Upper lobe of left lung (tissue), 4 donors: ENCODE measurements at regions not wholly inside any gene's neighbourhood (a gene's known extent, or its start where the extent isn't known, plus 50 kb on each side); places are given as distances from the start of the nearest gene placed in this dataset.

Experiments used
- CTCF ChIP-seq, 6 experiments: fragments of 450-650 bp in 4 of 6; fragments of 200-600 bp in 2 of 6; sonication (generic) in 2 of 6; IDR thresholded peaks; one replicate each; pipeline ENCODE4 v1.5.1; 2016 to 2019; ENCODE audit warnings: antibody characterized with exemption in 6 of 6
- EP300 ChIP-seq, 4 donors: sonication (generic); formaldehyde crosslinking; IDR thresholded peaks; one replicate each; pipeline ENCODE4 v1.5.1; 2017; ENCODE audit warnings: antibody characterized with exemption in 4 of 4, control low read depth in 2 of 4
- POLR2A ChIP-seq, 4 donors: fragments of 450-650 bp; IDR thresholded peaks; one replicate each; pipeline ENCODE4 v1.5.1; 2016 to 2017; ENCODE audit warnings: antibody characterized with exemption in 4 of 4, mild to moderate bottlenecking in 2 of 4
- POLR2AphosphoS5 ChIP-seq, 2 donors: sonication (generic); formaldehyde crosslinking; IDR thresholded peaks; one replicate each; pipeline ENCODE4 v1.5.1; 2017; ENCODE audit warnings: antibody characterized with exemption in 2 of 2

- no peak for TF ChIP-seq CTCF (IDR thresholded peaks at IDR 0.05)
- TF ChIP-seq POLR2AphosphoS5 (IDR thresholded peaks at IDR 0.05): no peak
- no peak for TF ChIP-seq EP300 (IDR thresholded peaks at IDR 0.05)
- no peak for TF ChIP-seq POLR2A (IDR thresholded peaks at IDR 0.05)
Observed at GRCh38 chr2:42935692-42936671, 143.6 kb upstream of the HAAO start.
